ENCODE measurements at regions not wholly inside any gene's neighbourhood (a gene's known extent, or its start where the extent isn't known, plus 50 kb on each side); places are given as distances from the start of the nearest gene placed in this dataset.

GRCh38 chr14:61988240-61988639, 226.0 kb downstream of the SNAPC1 start:
- in situ Hi-C loops (cut with MboI; ENCODE audit: low sequenced_read_pairs, unreplicated experiment), result no loop called here
- no peak for TF ChIP-seq CTCF (IDR thresholded peaks at IDR 0.05; ENCODE audit: borderline replicate concordance, control extremely low read depth, extremely low read depth, insufficient read depth, missing control alignments)
- no peak for DNase-seq (ENCODE audit: low spot score)

GRCh38 chr14:61992139-61992538, 229.9 kb downstream of the SNAPC1 start:
- no peak for TF ChIP-seq CTCF (IDR thresholded peaks at IDR 0.05; ENCODE audit: borderline replicate concordance, control extremely low read depth, extremely low read depth, insufficient read depth, missing control alignments)
- no peak for DNase-seq (ENCODE audit: low spot score)
- in situ Hi-C loops (cut with MboI; ENCODE audit: low sequenced_read_pairs, unreplicated experiment), result no loop called here

GRCh38 chr14:61992926-61993325, 230.7 kb downstream of the SNAPC1 start:
- no peak for DNase-seq (ENCODE audit: low spot score)
- TF ChIP-seq CTCF (IDR thresholded peaks at IDR 0.05; ENCODE audit: borderline replicate concordance, control extremely low read depth, extremely low read depth, insufficient read depth, missing control alignments), result no peak
- in situ Hi-C loops (cut with MboI; ENCODE audit: low sequenced_read_pairs, unreplicated experiment), result no loop called here

GRCh38 chr14:61994589-61994988, 232.4 kb downstream of the SNAPC1 start:
- no peak for DNase-seq (ENCODE audit: low spot score)
- no peak for TF ChIP-seq CTCF (IDR thresholded peaks at IDR 0.05; ENCODE audit: borderline replicate concordance, control extremely low read depth, extremely low read depth, insufficient read depth, missing control alignments)
- in situ Hi-C loops (cut with MboI; ENCODE audit: low sequenced_read_pairs, unreplicated experiment), result no loop called here

GRCh38 chr14:61996753-61997152, 234.5 kb downstream of the SNAPC1 start:
- DNase-seq (ENCODE audit: low spot score), result no peak
- no peak for TF ChIP-seq CTCF (IDR thresholded peaks at IDR 0.05; ENCODE audit: borderline replicate concordance, control extremely low read depth, extremely low read depth, insufficient read depth, missing control alignments)
- in situ Hi-C loops (cut with MboI; ENCODE audit: low sequenced_read_pairs, unreplicated experiment), result no loop called here

- in situ Hi-C loops (cut with MboI; ENCODE audit: low sequenced_read_pairs, unreplicated experiment), result no loop called here
- no peak for TF ChIP-seq CTCF (IDR thresholded peaks at IDR 0.05; ENCODE audit: borderline replicate concordance, control extremely low read depth, extremely low read depth, insufficient read depth, missing control alignments)
Measured at GRCh38 chr14:61997161-61997560, 234.9 kb downstream of the SNAPC1 start.

GRCh38 chr14:62001963-62002362, 239.7 kb downstream of the SNAPC1 start:
- in situ Hi-C loops (cut with MboI; ENCODE audit: low sequenced_read_pairs, unreplicated experiment), result no loop called here
- DNase-seq (ENCODE audit: low spot score), result no peak
- no peak for TF ChIP-seq CTCF (IDR thresholded peaks at IDR 0.05; ENCODE audit: borderline replicate concordance, control extremely low read depth, extremely low read depth, insufficient read depth, missing control alignments)

More at GRCh38 chr14:61997161-61997560, 234.9 kb downstream of the SNAPC1 start:
- DNase-seq (ENCODE audit: low spot score), result no peak

Measured in GM13976 (cell line).